GM21576 (cell line): ENCODE measurements at regions not wholly inside any gene's neighbourhood (a gene's known extent, or its start where the extent isn't known, plus 50 kb on each side); places are given as distances from the start of the nearest gene placed in this dataset.
"Not testable (repeated sequence)": the region's sequence is repeated elsewhere in the genome, so short reads cannot be mapped to it uniquely, and the experiment has no call there.

Source experiments
- ATAC-seq: cut with Tn5 transposase; IDR thresholded peaks from one replicate; pipeline ENCODE4 v1.9.1; 2021; ENCODE audit warnings: mild to moderate bottlenecking, moderate library complexity; ENCODE audit not compliant: unreplicated experiment

DNA sequence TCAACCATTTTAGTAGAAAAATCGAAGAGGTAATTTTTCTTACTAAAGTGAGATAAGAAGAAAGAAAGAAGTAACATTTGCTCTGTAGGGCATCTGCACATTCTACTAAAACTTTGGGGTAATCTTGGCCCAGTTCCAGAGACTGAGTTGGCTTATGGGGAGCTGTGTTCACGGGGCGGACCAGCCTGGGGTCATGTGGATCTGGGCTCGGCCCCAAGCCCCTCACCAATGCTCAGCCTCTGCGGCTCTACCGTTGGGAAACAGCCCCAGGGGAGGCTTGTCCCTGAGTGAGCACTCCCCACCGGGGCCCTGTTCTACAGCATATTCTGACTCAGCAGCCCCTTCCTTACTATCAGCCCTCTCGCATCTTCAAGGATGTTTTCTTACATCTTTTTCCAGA is 132.3 kb downstream of the RTP5 start:
- ATAC-seq: no peak

DNA sequence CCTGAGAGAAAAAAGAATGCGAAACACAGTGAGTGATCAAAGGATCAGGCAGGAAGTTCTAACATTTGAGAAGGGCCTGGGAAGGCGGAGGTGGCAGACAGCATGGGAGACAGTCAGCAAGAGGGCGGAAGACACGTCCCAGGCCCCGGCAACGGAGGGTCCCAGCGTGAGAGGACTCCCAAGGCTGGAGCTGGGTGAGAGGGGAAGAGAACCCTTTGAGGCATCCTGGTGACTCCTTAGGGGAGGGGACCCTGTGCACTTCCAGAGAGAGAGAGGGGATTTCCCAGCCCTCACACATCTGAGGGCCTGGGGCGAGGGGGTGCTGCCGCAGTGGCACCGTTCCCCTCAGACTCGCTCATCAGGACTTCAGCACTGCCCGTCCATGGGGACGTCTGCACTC is 133.4 kb downstream of the RTP5 start:
- no peak for ATAC-seq

DNA sequence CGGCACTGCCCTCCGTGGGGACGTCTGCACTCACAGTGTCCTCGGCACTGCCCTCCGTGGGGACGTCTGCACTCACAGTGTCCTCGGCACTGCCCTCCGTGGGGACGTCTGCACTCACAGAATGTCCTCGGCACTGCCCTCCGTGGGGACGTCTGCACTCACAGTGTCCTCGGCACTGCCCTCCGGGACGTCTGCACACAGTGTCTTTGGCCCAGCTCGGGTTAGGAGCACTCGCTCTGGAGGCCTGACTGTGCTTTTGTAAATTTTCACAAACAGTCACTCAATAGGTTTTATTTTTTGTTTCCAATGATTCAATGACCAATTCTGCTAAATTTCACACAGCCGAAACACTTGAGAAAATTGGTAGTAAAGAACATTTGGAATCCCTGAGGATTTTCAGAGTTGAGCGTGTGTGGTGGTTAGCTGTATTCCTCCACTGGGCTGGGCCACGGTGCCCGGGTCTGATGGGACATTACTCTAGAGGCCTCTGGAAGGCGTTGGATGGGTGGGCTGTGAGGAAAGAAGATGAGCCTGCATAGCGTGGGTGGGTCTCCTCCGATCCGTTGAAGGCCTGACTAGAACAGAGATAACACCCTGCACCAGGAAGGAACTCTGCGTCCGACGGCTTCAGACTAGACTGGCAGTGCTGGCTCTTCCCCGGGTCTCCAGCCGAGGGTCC is 134.8 kb downstream of the RTP5 start:
- no peak for ATAC-seq

DNA sequence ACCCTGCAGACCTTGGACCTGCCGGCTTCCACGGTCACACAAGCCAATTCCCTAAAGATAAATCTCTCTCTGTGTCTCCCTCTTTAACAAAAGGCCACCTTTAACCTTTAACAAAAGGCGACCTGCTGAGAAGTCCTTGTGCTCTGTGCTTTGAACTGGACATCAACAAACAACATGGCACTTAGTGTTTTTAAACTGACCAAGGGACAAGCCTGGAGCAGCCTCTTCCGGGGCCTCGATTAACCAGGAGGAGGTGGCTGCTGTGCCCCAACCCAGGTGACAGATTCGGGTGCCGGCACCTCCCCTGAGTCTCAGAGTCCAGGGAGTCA is 135.3 kb downstream of the RTP5 start:
- no peak for ATAC-seq

DNA sequence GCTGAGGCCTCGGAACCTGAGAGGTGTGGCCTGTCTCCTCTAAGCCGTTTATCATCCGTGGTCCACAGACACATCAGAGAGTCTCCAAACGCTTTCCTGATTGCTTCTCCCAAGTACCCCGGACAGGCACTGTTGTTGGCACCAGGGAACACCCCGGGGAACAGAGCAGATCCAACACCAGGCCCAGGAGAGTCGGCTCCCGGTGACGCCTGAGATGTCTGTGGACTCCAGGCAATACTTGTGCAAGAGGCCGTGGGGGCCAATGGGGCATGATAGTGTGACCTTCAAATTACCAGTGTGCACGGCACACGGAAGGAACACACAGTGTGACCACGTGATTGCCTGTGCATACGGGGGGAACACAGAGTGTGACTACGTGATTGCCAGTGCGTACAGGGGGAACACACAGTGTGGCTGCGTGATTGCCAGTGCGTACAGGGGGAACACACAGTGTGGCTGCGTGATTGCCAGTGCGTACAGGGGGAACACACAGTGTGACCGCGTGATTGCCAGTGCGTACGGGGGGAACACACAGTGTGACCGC is 136.6 kb downstream of the RTP5 start:
- not testable (repeated sequence) for ATAC-seq

- ATAC-seq: not testable (repeated sequence)
These were observed 139.4 kb downstream of the RTP5 start for GRCh38 chr2:242008908-242009307.

GRCh38 chr2:242009846-242010245 is 140.3 kb downstream of the RTP5 start:
- not testable (repeated sequence) for ATAC-seq

DNA sequence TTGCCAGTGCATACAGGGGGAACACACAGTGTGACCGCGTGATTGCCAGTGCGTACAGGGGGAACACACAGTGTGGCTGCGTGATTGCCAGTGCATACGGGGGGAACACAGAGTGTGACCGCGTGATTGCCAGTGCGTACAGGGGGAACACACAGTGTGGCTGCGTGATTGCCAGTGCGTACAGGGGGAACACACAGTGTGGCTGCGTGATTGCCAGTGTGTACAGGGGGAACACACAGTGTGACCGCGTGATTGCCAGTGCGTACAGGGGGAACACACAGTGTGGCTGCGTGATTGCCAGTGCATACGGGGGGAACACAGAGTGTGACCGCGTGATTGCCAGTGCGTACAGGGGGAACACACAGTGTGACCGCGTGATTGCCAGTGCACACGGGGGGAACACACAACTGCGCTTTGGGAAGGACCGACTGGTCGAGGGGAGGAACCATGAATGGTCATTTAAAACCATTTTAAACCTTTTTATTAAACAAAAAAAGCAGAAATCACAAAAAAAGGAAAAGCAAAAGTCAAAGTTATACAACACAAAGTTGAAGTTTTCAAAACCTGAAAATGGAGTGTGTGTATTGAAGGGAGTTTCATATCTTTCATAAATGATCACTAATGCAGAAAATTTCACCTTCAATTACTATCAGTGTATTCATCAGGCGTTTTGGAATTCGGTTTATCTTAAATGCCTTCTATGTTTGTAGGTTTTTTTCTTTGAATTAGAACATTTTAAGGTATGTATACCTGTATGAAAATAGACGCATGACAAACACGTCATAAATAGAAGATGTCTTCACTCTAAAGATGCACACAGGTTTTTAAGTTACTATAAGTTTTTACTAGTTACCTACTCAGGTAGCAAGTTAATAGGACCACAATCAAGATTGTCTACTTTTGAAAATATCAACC is 141.0 kb downstream of the RTP5 start:
- ATAC-seq: not testable (repeated sequence)

GRCh38 chr2:242011167-242011513 is 141.6 kb downstream of the RTP5 start:
- no peak for ATAC-seq

- no peak for ATAC-seq
These were observed 142.0 kb downstream of the RTP5 start for GRCh38 chr2:242011516-242011915.

DNA sequence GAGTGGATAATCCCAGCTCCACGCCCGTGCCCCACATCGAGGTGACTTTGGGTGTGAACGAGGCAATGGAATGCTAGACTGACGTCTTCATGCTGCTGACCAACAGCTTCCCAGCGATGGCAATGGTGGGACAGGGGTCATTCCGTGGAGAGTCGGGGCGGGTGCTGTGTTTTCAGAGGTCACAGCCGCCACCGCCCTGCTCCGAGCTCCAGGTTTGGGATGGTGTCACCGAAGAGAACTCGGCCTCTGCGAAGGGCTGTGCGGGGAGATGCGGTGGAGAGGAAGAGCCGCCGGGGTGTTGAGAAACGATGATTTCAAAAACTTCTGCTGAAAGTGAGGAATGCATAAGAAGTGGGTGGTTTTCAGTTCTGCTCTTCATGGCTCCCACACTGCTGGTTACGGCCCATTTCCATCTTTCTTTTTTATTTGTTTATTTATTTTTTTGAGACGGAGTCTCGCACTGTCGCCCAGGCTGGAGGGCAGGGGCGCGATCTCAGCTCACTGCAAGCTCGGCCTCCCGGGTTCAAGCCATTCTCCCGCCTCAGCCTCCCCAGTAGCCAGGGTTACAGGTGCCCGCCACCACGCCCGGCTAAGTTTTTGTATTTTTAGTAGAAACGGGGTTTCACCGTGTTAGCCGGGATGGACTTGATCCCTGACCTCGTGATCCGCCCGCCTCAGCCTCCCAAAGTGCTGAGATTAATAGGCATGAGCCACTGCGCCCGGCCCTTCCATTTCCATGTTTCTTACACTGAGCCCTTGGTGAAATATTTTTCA is 142.6 kb downstream of the RTP5 start:
- no peak for ATAC-seq

DNA sequence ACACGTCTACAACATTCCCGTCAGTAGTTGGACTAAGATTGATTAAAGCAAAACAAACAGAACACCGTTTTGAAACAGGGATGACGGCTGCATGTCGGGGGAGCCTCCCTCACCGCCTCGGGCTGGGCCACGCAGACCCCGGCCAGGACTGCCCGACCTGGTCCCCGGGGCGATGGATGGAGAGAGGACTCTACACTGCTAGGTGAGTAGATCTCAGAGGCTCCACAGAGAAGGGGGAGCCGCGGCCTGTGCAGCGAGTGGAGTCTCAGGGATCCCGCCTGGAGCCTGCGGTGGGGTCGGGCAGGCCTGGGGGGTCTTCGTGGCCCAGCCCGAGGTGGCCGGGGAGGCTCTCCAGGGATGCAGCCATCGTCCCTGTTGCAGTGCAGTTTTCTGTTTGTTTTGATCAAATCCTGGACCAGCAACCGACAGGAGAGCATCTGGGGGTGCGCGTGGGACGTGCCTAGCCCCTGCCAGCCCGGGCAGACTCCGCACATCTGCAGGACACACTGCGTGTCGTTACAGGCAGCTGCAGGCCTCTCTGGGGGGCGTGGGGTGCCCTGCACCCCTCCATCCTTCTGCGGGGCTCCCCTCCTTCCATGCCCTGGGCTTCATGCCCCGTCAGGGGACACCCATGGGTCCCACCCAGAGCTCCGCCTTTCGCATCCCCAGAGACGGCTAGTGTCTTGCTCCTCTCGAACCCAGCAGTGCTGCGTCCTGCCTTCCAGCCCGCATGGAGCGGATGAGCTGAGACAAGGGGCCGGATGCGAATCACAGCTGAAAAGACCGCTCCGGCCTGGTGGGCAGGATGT is 143.6 kb downstream of the RTP5 start:
- ATAC-seq: no peak

DNA sequence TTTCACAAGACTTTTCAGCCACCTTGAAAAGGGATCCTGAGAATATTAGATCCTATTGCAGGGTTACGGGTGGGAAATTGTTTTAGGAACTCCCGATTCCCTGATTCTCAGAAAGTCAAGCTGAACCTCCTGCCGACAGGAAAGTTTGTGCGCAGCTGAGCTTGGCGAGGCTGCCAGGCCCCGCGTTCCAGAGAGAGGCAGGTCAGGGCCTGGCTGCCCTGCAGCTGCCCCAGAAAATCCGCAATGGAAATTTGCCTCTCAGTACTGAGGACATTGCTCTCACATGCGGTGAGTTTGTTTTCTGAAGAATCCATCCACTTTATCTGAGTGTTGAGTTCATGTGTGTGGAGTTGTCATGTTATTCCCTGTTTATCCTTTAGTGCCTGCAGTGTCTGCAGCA is 144.2 kb downstream of the RTP5 start:
- ATAC-seq: no peak

DNA sequence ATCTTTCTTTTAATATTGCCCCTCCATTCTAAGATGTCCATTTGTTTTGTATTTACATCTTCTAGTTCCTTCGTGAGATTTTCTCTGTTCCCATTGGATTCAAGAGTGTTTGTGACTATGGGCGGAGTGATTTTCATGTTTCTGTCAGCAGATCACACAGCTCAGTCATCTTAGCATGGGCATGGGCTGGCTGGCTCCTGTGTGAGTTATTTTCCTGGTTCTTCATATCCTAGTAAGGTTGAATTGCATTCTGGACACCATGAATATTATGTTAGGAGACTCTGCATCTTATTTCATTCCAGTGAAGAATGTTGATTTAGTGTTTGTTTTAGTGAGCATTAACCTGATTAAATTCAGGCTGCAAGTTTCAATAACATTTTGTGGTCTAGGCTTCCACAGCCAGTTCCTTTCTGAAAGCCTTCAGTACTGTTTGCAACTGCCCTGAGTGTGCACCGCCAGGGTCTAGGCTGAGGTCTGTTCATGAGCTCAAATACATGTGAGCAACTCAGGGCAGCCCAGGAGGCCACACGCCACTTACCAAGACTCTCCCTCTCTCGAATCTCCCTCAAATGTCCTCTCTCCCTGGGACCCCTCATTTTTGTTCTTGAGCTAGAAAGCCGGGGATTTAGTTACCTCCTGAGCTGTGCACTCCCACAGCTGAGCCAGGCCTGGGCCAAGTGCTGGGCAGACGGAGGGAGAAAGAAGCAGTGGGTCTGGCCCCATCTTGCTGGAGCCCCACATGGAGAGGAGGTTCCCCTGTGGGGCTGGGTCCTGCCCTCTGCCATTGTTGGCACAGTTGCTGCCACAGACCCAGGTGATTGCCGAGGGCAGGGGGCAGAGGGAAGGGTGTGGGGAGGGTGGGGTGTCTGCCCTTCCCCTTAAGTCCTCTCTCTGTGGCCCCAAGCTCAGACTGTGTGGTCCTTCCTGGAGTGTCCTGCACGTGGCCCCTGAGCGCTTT is 145.9 kb downstream of the RTP5 start:
- ATAC-seq: no peak

DNA sequence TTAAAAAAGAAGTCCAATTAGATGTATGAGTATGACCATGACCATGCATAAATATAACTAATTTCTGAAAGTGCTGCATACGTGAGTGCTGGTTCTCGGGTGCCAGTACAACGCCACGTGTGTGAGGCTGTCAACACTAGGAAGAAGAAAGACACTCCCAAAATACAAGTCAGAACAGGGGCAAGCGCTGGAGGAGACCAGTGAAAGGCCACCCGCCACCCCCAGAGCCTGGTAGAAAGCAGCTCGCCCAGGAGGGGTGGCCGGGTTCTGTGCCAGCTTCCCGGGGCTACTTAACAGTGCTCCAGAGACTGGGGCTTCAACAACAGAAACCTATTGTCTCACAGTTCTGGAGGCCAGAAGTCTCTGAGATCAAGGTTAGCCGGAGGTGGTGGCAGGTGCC is 147.6 kb downstream of the RTP5 start:
- ATAC-seq: no peak

DNA sequence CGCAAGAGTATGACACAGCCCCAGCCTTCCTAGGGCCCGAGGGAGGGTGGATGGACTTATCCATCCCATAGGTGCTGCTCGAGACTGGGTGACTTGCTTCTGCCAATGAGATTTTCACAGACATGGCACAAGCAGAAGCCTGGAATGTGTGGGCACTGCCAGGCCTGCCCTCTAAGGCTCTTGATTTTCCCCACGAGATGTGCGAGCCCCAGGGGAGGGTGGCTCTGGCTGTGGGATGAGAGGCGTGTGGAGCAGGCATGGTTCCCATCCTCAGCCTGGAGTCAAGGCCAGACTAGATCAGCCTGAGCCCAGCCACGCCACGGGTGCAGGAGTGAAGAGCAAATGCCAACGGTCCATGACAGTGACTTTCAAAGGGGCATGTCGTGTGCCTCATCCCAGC is 148.9 kb downstream of the RTP5 start:
- not testable (repeated sequence) for ATAC-seq

- no peak for ATAC-seq
These were observed 149.8 kb downstream of the RTP5 start for GRCh38 chr2:242019344-242019743.

DNA sequence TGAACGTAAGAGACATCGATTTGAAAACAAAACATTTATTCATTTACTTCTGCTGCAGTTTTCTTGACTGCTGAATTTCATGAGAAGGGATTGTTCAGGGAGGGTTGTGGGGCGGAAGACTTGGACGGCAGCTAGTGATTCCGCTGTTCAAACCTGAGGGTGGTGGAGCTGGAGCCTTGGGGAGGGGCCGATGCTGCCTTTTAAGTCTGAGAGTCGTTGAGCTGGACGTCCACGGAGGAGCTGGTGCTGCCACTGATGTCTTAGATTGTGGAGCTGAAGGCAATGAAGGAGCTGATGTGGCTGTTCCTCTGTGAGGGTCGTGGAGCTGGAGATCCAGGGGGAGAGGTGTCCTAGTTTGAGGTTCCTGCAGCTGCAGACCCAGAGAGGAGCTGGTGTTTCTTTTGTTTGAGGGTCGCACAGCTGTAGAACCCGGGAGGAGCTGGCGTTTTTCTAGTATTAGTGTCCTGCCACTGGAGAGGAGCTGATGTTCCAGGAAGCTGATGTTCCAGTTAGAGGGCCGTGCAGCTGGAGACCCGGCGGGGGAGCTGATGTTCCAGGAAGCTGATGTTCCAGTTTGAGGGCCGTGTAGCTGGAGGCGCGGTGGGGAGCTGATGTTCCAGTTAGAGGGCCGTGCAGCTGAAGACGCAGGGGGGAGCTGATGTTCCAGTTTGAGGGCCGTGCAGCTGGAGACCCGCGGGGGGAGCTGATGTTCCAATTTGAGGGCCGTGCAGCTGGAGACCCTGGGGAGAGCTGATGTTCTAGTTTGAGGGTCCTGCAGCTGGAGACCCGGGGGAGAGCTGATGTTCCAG is 150.9 kb downstream of the RTP5 start:
- ATAC-seq: no peak
